Psoas muscle (tissue), 7 donors: ENCODE measurements at regions not wholly inside any gene's neighbourhood (a gene's known extent, or its start where the extent isn't known, plus 50 kb on each side); places are given as distances from the start of the nearest gene placed in this dataset.

Experiments used
- ATAC-seq, 4 donors: fragments of 200-7000 bp; cut with Tn5 transposase; one replicate each; pipeline ENCODE4 v1.9.1; 2020; ENCODE audit warnings: moderate library complexity in 3 of 4, mild to moderate bottlenecking in 2 of 4
- DNase-seq, 2 donors: peaks; one replicate each; pipeline ENCODE4 v3.0.0-alpha.2; 2020
- H3K27ac ChIP-seq: fragments of 200-600 bp; one replicate; pipeline ENCODE4 v1.8.0; 2022
- H3K27me3 ChIP-seq, 3 donors: fragments of 200-600 bp in 1 of 3; one replicate each; pipeline versions ENCODE4 v1.6.1 to v1.8.0; 2013 to 2022; ENCODE audit warnings: low read length in 2 of 3, mild to moderate bottlenecking in 2 of 3, moderate library complexity in 1 of 3; ENCODE audit not compliant: insufficient read depth in 3 of 3
- H3K36me3 ChIP-seq, 2 donors: fragments of 200-600 bp in 1 of 2; one replicate each; pipeline versions ENCODE4 v1.6.1 to v1.8.0; 2013 to 2022; ENCODE audit warnings: low read depth in 1 of 2, mild to moderate bottlenecking in 1 of 2, moderate library complexity in 1 of 2; ENCODE audit not compliant: insufficient read depth in 1 of 2
- H3K4me1 ChIP-seq: fragments of 200-600 bp; one replicate; pipeline ENCODE4 v1.8.0; 2022
- H3K4me3 ChIP-seq: fragments of 200-600 bp; one replicate; pipeline ENCODE4 v1.8.0; 2022; ENCODE audit warnings: mild to moderate bottlenecking
- H3K9me3 ChIP-seq: fragments of 200-600 bp; one replicate; pipeline ENCODE4 v1.8.0; 2022
- WGBS, 3 donors: extraction: QIAGEN DNeasy Blood & Tissue Kit; methylation state at CpG; one replicate each; pipeline versions ENCODE4 v1.1.6 to v1.1.7; 2013; 5-methylcytosine and 5-hydroxymethylcytosine counted together
- intact Hi-C, 2 donors: fragments of 100-400 bp; cut with DNase I; formaldehyde crosslinking; loops; one replicate each; pipeline versions ENCODE4 v1.11.0 to v1.14.2; 2022
- TF ChIP-seq, protein P1 (sequence below): fragments of 200-600 bp; IDR thresholded peaks from one replicate; pipeline ENCODE4 v1.8.0; 2022; ENCODE audit warnings: antibody characterized with exemption
- donor health status: healthy with polysubstance abuse.
- donor health status: DM: no; HTN: no; CAD: no; lungs with moderate emphysema.
- donor health status: Bipolar disorder and iron deficiency.
- donor health status: healthy.
- donor health status: DM: yes; HTN: yes; CAD: no.
- donor health status: DM: no; HTN: no; CAD: no.
- donor health status: DM: yes; HTN: yes; CAD: no.

DNA sequence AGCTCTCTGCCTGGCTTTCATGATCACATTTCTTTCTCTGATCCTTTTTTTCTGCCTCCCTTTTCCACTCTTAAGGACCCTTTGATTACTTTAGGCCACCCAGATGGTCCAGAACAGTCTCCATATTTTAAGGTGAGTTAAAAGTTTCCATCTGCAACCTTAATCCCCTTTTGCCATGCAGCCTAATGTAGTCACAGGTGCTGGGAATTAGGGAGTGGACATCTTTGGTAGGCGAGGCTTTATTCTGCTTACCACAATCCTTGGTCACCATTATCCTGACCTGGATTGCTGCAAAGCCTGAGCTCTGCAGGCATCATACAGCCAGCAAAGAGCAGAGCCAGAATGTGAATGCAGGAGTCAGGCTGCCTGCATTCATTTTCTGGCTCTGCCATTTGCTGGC is 95.9 kb downstream of the XCL2 start:
- ATAC-seq, result no peak
- 63 to 90% (median 89%) methylated on average over 1 of the region's 1 CpG for WGBS, 3 donors
- Histone ChIP-seq H3K4me3 (no peak overlapping the region), H3K9me3 (peaks cover 5% of the 10 kb centered on the region), H3K4me1 (no peaks in the 10 kb centered on the region), H3K27ac (no peak overlapping the region), H3K36me3 (no peaks in the 10 kb centered on the region), H3K27me3 (no peaks in the 10 kb centered on the region)
- intact Hi-C loops, result loop anchor here in 1 of 2 donors (10.0 kb wide), 1 partner anchor 117 kb away; no protein-coding TSS in a partner anchor
- DNase-seq, result no peak
- TF ChIP-seq, protein P1, sequence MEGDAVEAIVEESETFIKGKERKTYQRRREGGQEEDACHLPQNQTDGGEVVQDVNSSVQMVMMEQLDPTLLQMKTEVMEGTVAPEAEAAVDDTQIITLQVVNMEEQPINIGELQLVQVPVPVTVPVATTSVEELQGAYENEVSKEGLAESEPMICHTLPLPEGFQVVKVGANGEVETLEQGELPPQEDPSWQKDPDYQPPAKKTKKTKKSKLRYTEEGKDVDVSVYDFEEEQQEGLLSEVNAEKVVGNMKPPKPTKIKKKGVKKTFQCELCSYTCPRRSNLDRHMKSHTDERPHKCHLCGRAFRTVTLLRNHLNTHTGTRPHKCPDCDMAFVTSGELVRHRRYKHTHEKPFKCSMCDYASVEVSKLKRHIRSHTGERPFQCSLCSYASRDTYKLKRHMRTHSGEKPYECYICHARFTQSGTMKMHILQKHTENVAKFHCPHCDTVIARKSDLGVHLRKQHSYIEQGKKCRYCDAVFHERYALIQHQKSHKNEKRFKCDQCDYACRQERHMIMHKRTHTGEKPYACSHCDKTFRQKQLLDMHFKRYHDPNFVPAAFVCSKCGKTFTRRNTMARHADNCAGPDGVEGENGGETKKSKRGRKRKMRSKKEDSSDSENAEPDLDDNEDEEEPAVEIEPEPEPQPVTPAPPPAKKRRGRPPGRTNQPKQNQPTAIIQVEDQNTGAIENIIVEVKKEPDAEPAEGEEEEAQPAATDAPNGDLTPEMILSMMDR, result no peak

DNA sequence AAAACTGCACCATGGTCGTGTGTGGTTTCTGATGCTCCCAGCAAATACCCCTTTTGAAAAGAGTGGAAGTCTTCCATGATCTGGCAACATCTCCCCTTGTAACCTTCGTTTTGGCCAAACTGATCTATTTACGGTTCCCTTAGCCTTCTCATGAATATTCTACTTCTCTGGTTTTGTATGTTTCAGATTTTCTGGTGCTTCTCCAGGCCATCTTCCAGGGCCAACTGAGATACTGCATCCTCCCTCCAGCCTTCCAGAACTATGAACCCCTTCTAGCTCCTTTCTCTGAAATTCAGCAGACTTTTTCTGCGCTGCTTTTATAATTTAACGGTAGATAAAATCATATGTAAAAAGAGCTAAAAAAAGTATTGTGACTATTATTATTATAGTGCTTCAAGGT is 97.7 kb downstream of the XCL2 start:
- TF ChIP-seq, protein P1, result no peak
- ATAC-seq, result no peak
- 82 to 88% (median 82%) methylated on average over 5 of the region's 5 CpGs for WGBS, 3 donors

DNA sequence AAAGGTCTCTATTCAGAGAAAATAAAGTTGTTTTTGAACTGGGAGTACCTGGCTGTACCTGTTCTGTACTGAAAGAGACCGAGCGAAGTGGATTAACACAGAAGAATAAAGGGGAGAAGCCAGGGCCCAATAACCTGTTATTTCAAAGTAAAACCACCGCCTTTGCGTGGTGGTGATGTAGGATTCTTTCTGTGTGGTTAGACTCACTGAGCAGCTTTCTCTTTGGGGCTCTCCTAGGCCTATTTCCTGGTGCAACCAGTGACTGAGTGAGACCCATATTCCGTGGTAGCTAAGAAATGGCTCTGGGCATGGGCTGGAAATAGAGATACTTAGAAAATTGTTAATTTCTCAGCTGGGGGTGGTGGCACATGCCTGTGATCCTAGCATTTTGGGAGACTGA is 99.9 kb downstream of the XCL2 start:
- DNase-seq (no peak), ATAC-seq (no peak)
- Histone ChIP-seq H3K4me3 (no peak overlapping the region), H3K4me1 (no peaks in the 10 kb centered on the region), H3K36me3 (no peaks in the 10 kb centered on the region), H3K9me3 (no peaks in the 10 kb centered on the region), H3K27me3 (no peaks in the 10 kb centered on the region), H3K27ac (no peak overlapping the region)
- intact Hi-C loops, result loop anchor here (5.0 to 10.0 kb wide), 2 partner anchors 102 to 121 kb away; no protein-coding TSS in a partner anchor
- TF ChIP-seq, protein P1, result no peak
- 79 to 95% (median 88%) methylated on average over 5 of the region's 5 CpGs for WGBS, 3 donors

More for the DNA sequence above, 97.7 kb downstream of the XCL2 start:
- H3K4me1 ChIP-seq, result no peaks in the 10 kb centered on the region
- intact Hi-C loops, result loop anchor here in 1 of 2 donors (10.0 kb wide), 1 partner anchor 119 kb away; no protein-coding TSS in a partner anchor
- H3K27me3 ChIP-seq, result no peaks in the 10 kb centered on the region
- no peaks in the 10 kb centered on the region for H3K36me3 ChIP-seq
- no peaks in the 10 kb centered on the region for H3K9me3 ChIP-seq
- no peak overlapping the region for H3K27ac ChIP-seq
- no peak for DNase-seq
- H3K4me3 ChIP-seq, result no peak overlapping the region

DNA sequence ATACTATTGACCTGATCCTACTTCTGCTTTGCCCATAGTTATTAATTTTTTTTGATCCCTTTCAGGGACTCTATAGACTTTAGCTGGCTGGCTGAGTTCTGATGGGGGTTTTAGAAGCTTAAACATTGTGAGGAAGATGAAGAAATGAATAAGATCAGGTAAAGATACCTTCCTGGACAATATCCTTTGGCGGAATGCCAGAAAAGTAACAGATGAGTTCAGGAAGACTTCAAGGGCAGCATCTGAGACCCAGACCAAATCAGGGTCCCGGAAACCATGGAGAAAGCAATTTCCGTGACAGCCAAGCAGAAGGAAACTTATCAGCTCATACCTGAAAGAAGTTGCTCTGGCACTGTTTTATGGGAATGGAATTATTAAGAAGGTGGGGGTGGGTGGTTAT is 100.4 kb downstream of the XCL2 start:
- Histone ChIP-seq H3K27ac (no peak overlapping the region), H3K4me3 (no peak overlapping the region), H3K4me1 (no peaks in the 10 kb centered on the region), H3K9me3 (no peaks in the 10 kb centered on the region), H3K27me3 (no peaks in the 10 kb centered on the region), H3K36me3 (no peaks in the 10 kb centered on the region)
- TF ChIP-seq, protein P1, result no peak
- WGBS, 3 donors, result 75 to 79% (median 75%) methylated on average over 3 of the region's 3 CpGs
- ATAC-seq, result no peak
- no peak for DNase-seq
- intact Hi-C loops, result loop anchor here (5.0 to 10.0 kb wide), 2 partner anchors 101 to 121 kb away; no protein-coding TSS in a partner anchor

DNA sequence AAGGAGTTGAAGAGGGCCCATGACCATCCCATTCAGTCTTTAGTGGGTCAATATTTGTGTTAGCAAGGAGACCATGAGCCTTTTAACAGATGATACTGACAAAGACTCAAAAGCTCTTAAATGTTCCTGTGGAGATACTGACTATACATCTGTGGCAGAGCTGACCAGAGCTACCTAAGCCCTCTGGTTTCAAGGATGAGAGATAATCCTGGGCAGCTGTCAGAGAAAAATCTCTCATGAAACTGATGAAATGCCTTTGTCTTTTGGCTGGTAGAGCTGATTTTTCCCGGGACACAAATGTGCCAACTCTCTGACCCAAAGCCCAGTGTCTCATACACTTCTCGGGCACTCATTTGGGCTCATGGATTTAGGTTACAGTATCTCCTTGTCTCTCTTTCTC is 100.9 kb downstream of the XCL2 start:
- TF ChIP-seq, protein P1, result no peak
- H3K27ac ChIP-seq, result no peak overlapping the region
- no peak overlapping the region for H3K4me3 ChIP-seq
- no peaks in the 10 kb centered on the region for H3K9me3 ChIP-seq
- DNase-seq (no peak), ATAC-seq (no peak)
- no peaks in the 10 kb centered on the region for H3K27me3 ChIP-seq
- no peaks in the 10 kb centered on the region for H3K4me1 ChIP-seq
- intact Hi-C loops, result loop anchor here (5.0 to 10.0 kb wide), 2 partner anchors 101 to 122 kb away; no protein-coding TSS in a partner anchor
- no peaks in the 10 kb centered on the region for H3K36me3 ChIP-seq
- 36 to 67% (median 55%) methylated on average over 2 of the region's 2 CpGs for WGBS, 3 donors
